Activated CD4-positive, alpha-beta T cell treated with anti-CD3 and anti-CD28 coated beads, Interleukin-2, amount 10 ng/mL, durations not matched to agents 7 days and 5 days (primary cell): ENCODE measurements at regions not wholly inside any gene's neighbourhood (a gene's known extent, or its start where the extent isn't known, plus 50 kb on each side); places are given as distances from the start of the nearest gene placed in this dataset.

Source experiments
- CTCF ChIA-PET: fragments of 350-600 bp; sonication (Branson Sonifier 250); formaldehyde crosslinking; loops from one replicate; lab custom pipeline; 2021; ENCODE audit warnings: antibody characterized with exemption; lab: Charles Lee
- POLR2A ChIA-PET: fragments of 350-600 bp; sonication (Branson Sonifier 250); formaldehyde crosslinking; loops from one replicate; lab custom pipeline; 2021; ENCODE audit warnings: antibody characterized with exemption; lab: Charles Lee
- DNase-seq: peaks from one replicate; pipeline ENCODE4 v3.0.0-alpha.2; 2020
- H3K27ac Mint-ChIP-seq: one replicate; pipeline ENCODE4 v1.8.0; 2021; ENCODE audit warnings: mild to moderate bottlenecking, moderate library complexity, mixed read lengths
- H3K27me3 Mint-ChIP-seq: one replicate; pipeline ENCODE4 v1.8.0; 2021; ENCODE audit warnings: mixed read lengths
- H3K36me3 Mint-ChIP-seq: one replicate; pipeline ENCODE4 v1.8.0; 2021; ENCODE audit warnings: low read depth, mixed read lengths
- H3K4me1 Mint-ChIP-seq: one replicate; pipeline ENCODE4 v1.8.0; 2021; ENCODE audit warnings: mixed read lengths
- H3K4me3 Mint-ChIP-seq: one replicate; pipeline ENCODE4 v1.8.0; 2021; ENCODE audit warnings: mild to moderate bottlenecking, moderate library complexity, mixed read lengths
- H3K9me3 Mint-ChIP-seq: one replicate; pipeline ENCODE4 v1.8.0; 2021; ENCODE audit warnings: mixed read lengths

DNA sequence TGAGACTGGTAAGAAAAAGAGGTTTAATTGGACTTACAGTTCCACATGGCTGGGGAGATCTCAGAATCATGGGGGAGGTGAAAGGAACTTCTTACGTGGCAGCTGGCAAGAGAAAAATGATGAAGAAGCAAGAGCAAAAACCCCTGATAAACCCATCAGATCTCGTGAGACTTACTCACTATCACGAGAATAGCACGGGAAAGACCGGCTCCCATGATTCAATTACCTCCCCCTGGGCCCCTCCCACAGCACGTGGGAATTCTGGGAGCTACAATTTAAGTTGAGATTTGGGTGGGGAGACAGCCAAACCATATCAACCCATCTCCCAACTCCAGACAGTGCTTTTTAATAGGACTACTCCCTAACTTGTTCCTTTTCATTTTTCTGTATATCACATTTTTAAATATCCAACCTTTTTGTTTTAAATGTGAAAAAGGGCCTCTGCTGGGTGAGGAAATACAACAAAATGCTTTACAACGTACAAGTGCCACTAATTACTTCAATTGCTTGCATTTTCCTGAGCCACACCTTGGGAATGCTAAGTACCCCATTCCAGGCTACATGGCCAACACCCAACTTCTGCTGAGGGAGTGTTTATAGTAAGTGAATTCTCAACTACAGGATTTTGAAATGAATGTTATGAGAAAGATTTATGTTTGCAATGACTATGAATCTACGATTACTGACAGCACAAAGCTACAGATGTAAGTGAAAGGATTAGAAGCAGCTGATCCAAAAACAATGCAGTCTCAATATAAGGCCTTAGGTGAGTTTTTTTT is 294.1 kb upstream of the CD180 start:
- Mint-ChIP-seq H3K27ac (no peak overlapping the region), H3K36me3 (no peaks in the 10 kb centered on the region), H3K4me1 (no peaks in the 10 kb centered on the region), H3K4me3 (no peak overlapping the region), H3K9me3 (no peaks in the 10 kb centered on the region), H3K27me3 (no peaks in the 10 kb centered on the region)
- DNase-seq = no peak
- POLR2A ChIA-PET = interaction anchor here (0.6 kb wide), 1 partner anchor 14 kb away, joined by 5 read pairs; no protein-coding TSS in a partner anchor
- CTCF ChIA-PET = interaction anchor here (0.5 to 1.4 kb wide), 2 partner anchors 11 to 65 kb away, joined by 3 to 4 read pairs; no protein-coding TSS in a partner anchor

DNA sequence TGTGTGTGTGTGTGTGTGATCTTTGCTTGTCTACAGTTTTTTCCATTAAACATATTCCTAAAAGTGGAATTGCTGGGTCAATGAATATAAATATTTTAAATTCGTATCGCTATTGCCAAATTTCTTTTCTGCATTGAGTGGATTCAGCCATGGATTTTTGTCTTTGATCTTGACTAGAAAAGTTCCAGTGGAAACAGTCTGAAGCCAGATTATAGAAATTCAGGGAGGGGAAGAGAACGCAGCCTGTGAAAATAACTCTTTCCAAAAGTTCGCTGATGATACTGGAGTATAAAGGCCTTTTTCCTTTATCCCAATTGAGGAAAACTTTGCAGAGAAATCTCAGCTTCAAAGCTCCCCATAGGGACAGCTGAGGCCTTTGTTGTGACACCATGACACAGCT is 292.3 kb upstream of the CD180 start:
- H3K27ac Mint-ChIP-seq = no peak overlapping the region
- ChIA-PET POLR2A (no interaction called here), CTCF (no interaction called here)
- no peaks in the 10 kb centered on the region for H3K9me3 Mint-ChIP-seq
- H3K36me3 Mint-ChIP-seq = no peaks in the 10 kb centered on the region
- H3K27me3 Mint-ChIP-seq = no peaks in the 10 kb centered on the region
- H3K4me1 Mint-ChIP-seq = no peaks in the 10 kb centered on the region
- DNase-seq = no peak
- no peak overlapping the region for H3K4me3 Mint-ChIP-seq

DNA sequence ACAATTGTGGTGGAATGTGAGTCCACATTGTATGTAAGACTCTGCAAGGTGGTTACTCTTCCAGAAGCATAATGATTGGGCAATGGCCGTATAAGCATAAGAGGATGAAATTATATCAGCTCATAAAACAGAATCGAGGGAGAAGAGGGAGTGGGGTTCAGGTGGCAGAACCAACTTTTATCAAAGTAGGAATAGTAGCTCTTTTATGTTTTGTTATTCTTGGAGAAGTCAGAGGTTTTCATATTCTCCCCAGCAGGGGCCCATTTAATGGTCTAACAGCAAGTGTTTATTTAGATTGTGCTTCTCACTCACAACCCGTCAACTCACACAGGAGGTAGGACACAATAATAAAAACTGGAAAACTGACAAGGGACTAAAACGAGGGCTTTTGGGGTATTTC is 291.3 kb upstream of the CD180 start:
- CTCF ChIA-PET = interaction anchor here (1.0 kb wide), 1 partner anchor 22 kb away, joined by 3 read pairs; no protein-coding TSS in a partner anchor
- H3K36me3 Mint-ChIP-seq = no peaks in the 10 kb centered on the region
- H3K4me1 Mint-ChIP-seq = peaks cover 3% of the 10 kb centered on the region
- H3K27me3 Mint-ChIP-seq = no peaks in the 10 kb centered on the region
- DNase-seq = no peak
- POLR2A ChIA-PET = no interaction called here
- peaks cover 3% of the 10 kb centered on the region for H3K9me3 Mint-ChIP-seq
- H3K4me3 Mint-ChIP-seq = no peak overlapping the region
- H3K27ac Mint-ChIP-seq = no peak overlapping the region

DNA sequence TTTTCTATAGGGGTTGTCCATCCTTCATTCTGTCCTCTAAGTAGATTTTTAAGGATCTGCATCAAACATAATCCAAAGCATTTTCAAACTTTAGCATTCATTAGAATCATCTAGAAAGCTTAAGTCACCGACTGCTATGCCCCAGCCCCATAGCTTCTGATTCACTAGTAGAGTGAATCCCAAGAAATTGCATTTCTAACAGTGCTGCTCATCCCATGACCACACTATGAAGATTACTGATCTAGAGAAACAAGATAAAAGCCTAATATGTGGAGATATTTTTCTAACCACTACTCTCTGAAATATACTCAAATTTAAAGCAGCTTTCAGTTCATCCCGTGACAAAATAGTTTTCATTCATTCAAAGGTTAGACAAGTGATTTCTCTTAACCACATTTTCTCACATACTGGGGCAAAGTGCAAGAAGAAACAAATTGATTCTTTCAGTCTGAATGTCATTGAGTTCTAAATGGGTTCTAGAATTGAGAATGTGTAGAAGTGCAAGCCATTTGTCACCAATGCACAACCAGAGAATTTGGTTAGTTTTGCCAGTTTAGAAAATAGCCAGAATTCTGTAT is 286.9 kb upstream of the CD180 start:
- CTCF ChIA-PET = no interaction called here

DNA sequence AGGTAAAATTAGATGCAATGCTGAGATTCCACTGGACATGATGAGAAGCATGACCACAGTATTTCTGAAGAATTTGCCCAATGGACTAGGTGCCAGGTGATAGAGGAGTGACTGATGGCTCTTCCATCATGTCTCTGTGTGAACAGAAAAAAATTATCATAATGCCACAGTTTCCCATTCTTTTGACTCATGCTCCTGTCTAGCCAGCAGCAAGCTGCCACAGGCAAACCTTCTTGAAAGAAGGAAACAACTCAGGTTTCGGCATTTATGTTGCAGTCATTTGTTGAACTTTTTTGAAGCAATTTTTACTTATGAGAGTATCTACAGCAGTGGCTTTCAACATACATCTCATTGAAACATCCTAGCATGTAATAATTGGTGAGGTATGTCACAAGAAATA is 284.8 kb upstream of the CD180 start:
- ChIA-PET CTCF (no interaction called here), POLR2A (no interaction called here)
- peaks cover 8% of the 10 kb centered on the region for H3K4me1 Mint-ChIP-seq

More for the DNA sequence above, 286.9 kb upstream of the CD180 start:
- Mint-ChIP-seq H3K27ac (no peak overlapping the region), H3K27me3 (peaks cover 2% of the 10 kb centered on the region), H3K4me3 (no peak overlapping the region), H3K4me1 (peaks cover 3% of the 10 kb centered on the region), H3K36me3 (no peaks in the 10 kb centered on the region), H3K9me3 (peaks cover 6% of the 10 kb centered on the region)
- no peak for DNase-seq
- POLR2A ChIA-PET = no interaction called here

DNA sequence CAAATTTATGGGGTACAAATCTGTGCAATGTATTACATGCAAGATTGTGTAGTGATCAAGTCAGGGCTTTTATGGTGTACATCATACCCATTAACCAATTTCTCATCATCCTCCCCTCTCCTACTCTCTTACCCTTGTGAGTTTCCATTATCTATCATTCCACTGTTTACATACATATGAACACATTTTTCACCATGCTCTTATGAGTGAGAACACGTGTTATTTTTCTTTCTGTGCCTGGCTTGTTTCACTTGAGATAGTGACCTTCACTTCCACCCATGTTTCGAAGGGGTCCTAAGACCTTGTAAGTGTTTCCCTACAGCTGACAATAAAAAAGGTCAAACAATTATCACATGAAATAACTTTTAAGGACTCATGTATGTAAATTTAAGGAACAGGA is 281.7 kb upstream of the CD180 start:
- H3K9me3 Mint-ChIP-seq = peaks cover 10% of the 10 kb centered on the region
- H3K27me3 Mint-ChIP-seq = peaks cover 2% of the 10 kb centered on the region
- H3K36me3 Mint-ChIP-seq = no peaks in the 10 kb centered on the region
- no peak overlapping the region for H3K4me3 Mint-ChIP-seq
- peaks cover 5% of the 10 kb centered on the region for H3K4me1 Mint-ChIP-seq
- no peak overlapping the region for H3K27ac Mint-ChIP-seq
- ChIA-PET POLR2A (no interaction called here), CTCF (no interaction called here)
- DNase-seq = no peak

More for the DNA sequence above, 284.8 kb upstream of the CD180 start:
- Mint-ChIP-seq H3K36me3 (no peaks in the 10 kb centered on the region), H3K4me3 (no peak overlapping the region), H3K27me3 (peaks cover 2% of the 10 kb centered on the region), H3K9me3 (peaks cover 13% of the 10 kb centered on the region), H3K27ac (no peak overlapping the region)
- DNase-seq = no peak

DNA sequence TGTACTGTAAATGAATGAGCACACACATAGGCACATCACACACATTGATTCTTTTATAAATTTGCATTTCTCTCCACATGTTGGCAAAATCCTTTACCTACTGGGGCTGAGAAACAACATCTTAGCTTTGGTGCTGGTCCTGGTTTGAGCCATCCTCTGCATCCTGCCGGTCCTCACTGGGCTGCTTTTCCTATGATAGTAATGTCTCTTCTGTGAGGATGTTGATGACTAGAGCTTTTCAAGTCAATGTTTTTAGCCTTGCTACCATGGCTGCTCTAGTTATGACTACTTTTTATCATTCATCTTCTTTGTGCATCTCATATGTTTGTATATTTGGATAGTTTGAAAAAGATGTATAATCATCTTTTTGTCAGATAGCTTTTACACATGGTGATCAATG is 280.4 kb upstream of the CD180 start:
- H3K27me3 Mint-ChIP-seq = no peaks in the 10 kb centered on the region
- H3K9me3 Mint-ChIP-seq = peaks cover 10% of the 10 kb centered on the region
- no peaks in the 10 kb centered on the region for H3K36me3 Mint-ChIP-seq
- ChIA-PET CTCF (interaction anchor here (1.3 kb wide), 1 partner anchor 17 kb away, joined by 4 read pairs; no protein-coding TSS in a partner anchor), POLR2A (interaction anchor here (0.7 kb wide), 1 partner anchor 14 kb away, joined by 5 read pairs; no protein-coding TSS in a partner anchor)
- H3K4me1 Mint-ChIP-seq = peaks cover 4% of the 10 kb centered on the region
- no peak overlapping the region for H3K27ac Mint-ChIP-seq
- no peak overlapping the region for H3K4me3 Mint-ChIP-seq
- DNase-seq = no peak

DNA sequence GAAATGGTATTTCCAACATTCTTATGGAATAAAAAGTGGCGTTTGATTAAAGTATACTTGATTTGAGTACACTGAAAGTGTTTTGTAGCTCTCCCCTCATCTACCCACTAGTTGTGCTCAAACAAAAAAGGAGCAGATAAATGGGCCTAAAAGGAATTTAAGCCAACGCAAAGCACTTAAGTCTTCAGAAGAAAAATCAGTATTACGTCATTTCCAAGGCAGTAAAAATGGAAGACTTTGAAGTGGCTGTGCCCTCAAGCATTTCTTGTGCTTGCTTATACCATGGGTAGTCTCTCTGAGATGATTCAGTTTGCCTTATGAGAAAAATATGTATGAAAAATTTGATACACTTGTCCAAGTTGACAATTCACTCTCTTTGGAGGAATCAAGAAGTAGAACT is 279.9 kb upstream of the CD180 start:
- H3K4me1 Mint-ChIP-seq = peaks cover 4% of the 10 kb centered on the region
- no peak for DNase-seq
- H3K27ac Mint-ChIP-seq = no peak overlapping the region
- no peaks in the 10 kb centered on the region for H3K36me3 Mint-ChIP-seq
- H3K27me3 Mint-ChIP-seq = no peaks in the 10 kb centered on the region
- H3K4me3 Mint-ChIP-seq = no peak overlapping the region
- POLR2A ChIA-PET = interaction anchor here (0.7 kb wide), 1 partner anchor 15 kb away, joined by 5 read pairs; no protein-coding TSS in a partner anchor
- CTCF ChIA-PET = interaction anchor here (1.3 kb wide), 1 partner anchor 18 kb away, joined by 4 read pairs; no protein-coding TSS in a partner anchor
- peaks cover 10% of the 10 kb centered on the region for H3K9me3 Mint-ChIP-seq

DNA sequence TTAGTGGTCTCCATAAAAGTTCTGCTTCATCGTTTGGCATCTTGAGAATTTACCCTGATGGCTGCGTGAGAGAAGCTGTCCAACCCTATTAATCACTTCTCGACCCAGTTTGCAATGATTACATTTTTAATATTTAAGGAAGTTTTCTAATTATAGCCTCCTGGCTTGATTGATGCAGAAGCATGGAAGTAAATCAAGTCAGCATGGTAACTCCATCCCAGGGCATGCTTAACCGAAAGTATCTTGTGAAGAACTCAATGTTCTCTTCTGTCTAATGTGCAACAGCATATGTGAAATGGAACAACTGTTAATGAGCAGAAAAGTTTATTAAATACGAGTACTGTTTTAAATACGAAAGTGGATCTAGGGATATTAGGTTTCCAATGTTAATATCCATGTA is 278.9 kb upstream of the CD180 start:
- no peak for DNase-seq
- Mint-ChIP-seq H3K27ac (no peak overlapping the region), H3K27me3 (no peaks in the 10 kb centered on the region), H3K4me1 (peaks cover 4% of the 10 kb centered on the region), H3K9me3 (peaks cover 7% of the 10 kb centered on the region), H3K4me3 (no peak overlapping the region), H3K36me3 (no peaks in the 10 kb centered on the region)
- CTCF ChIA-PET = no interaction called here
- POLR2A ChIA-PET = no interaction called here

DNA sequence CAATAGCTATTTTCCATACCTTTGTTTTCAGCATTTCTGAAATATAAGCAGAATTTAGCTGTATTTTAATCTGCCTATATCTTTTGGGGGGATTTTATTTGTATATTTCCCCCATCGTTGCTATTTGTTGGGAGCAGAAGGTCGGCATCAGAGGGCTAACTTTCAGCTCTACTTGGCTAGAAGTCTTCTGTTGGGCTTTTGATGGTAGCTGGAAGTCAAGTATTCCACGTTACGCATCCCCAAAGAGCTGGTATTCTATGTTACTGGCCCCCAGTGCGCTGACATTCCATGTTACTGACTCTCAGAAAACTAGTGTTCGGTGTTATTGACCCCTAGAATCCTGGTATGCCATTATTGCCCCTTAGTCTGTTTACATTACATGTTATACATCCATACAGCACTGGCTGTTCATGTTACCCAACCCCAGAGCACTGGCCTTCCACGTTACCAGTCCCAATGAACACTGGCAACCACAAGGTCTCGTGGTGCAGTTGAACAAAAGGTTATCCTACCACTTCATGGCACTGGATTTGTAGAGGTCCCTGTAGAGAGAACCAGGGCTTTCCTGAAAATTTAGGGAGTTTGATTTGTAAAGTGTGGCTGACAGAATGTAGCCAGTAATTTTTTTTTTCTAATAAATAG is 278.1 kb upstream of the CD180 start:
- POLR2A ChIA-PET = no interaction called here
- CTCF ChIA-PET = no interaction called here
- no peak overlapping the region for H3K4me3 Mint-ChIP-seq
- H3K36me3 Mint-ChIP-seq = no peaks in the 10 kb centered on the region
- H3K9me3 Mint-ChIP-seq = peaks cover 7% of the 10 kb centered on the region
- H3K4me1 Mint-ChIP-seq = peaks cover 4% of the 10 kb centered on the region
- no peaks in the 10 kb centered on the region for H3K27me3 Mint-ChIP-seq
- no peak for DNase-seq
- H3K27ac Mint-ChIP-seq = no peak overlapping the region

DNA sequence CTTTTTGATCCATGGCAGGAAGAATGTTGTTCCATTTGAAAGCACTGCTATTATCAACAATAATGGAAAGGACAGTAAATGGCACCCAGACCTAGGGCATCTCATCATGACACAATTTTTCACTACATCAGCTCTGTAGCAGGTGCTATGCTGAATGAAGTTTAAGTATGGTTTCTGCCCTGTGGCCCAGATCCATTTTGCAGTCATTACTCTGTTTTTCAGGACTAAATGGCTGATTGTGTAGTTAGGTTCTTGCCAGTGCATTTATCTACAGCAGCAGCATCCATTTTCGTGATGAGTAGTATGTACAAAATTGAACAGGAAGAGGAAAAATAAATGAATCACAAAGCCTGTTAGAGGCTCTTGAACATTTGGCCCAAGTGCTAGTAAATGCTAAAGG is 270.5 kb upstream of the CD180 start:
- no peaks in the 10 kb centered on the region for H3K36me3 Mint-ChIP-seq

DNA sequence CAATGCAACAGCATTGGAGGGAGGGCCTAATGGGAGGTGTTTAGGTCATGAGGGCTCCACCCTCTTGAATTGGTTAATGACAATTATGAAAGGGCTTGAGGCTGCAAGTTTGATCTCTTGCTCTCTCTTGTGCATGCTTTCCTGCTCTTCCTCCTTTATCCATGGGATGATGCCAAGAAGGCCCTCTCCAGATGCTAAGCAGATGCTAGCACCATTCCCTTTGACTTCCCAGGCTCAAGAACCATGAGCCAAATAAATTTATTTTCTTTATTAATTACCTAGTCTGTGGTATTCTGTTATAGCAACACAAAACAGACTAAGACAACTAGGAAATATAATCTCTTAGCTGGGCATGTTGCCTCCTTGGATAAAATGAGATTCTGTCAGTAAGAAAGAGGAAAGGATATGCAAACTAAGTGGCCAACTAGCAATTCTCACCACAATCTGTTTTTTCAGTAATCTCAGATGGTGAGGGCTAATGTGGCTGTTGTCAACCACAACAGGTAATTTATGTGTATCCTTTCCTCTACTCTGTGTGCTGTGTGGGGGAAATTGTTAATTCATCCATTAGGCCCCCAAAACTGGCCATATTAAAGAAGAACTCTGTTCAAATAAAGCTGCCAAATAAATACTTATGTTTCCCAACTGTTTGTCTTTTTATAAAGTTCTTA is 269.1 kb upstream of the CD180 start:
- Mint-ChIP-seq H3K9me3 (no peaks in the 10 kb centered on the region), H3K4me3 (no peak overlapping the region), H3K4me1 (no peaks in the 10 kb centered on the region), H3K36me3 (no peaks in the 10 kb centered on the region), H3K27me3 (no peaks in the 10 kb centered on the region), H3K27ac (no peak overlapping the region)
- CTCF ChIA-PET = no interaction called here
- POLR2A ChIA-PET = no interaction called here
- no peak for DNase-seq

More for the DNA sequence above, 270.5 kb upstream of the CD180 start:
- Mint-ChIP-seq H3K27me3 (no peaks in the 10 kb centered on the region), H3K9me3 (no peaks in the 10 kb centered on the region), H3K4me3 (no peak overlapping the region), H3K4me1 (no peaks in the 10 kb centered on the region), H3K27ac (no peak overlapping the region)
- POLR2A ChIA-PET = no interaction called here
- CTCF ChIA-PET = no interaction called here
- no peak for DNase-seq
